GM12891 (cell line): ENCODE measurements at regions not wholly inside any gene's neighbourhood (a gene's known extent, or its start where the extent isn't known, plus 50 kb on each side); places are given as distances from the start of the nearest gene placed in this dataset.

Experiments used
- DNase-seq: peaks from one replicate; pipeline ENCODE4 v3.0.0; 2011; ENCODE audit warnings: low spot score; ENCODE audit not compliant: insufficient read length
- FAIRE-seq: peaks from 2 replicates; lab custom pipeline; 2011; peaks lifted over from hg19 to GRCh38; lab: Jason Lieb, UNC
- PAX5 ChIP-seq: IDR thresholded peaks from 2 replicates; pipeline ENCODE4 v1.6.1; 2011; ENCODE audit warnings: low read length, moderate library complexity, mild to moderate bottlenecking; ENCODE audit not compliant: insufficient read depth, severe bottlenecking
- POLR2A ChIP-seq: IDR thresholded peaks from 2 replicates; pipeline ENCODE4 v1.6.1; 2011; ENCODE audit warnings: low read depth, low read length, control low read depth
- POLR2AphosphoS5 ChIP-seq: IDR thresholded peaks from 2 replicates; pipeline ENCODE4 v1.6.1; 2011; ENCODE audit warnings: low read depth, low read length, control low read depth
- POU2F2 ChIP-seq: IDR thresholded peaks from 2 replicates; pipeline ENCODE4 v1.6.1; 2011; ENCODE audit warnings: low read depth, mild to moderate bottlenecking, control low read depth, low read length, moderate library complexity
- SPI1 ChIP-seq: IDR thresholded peaks from 2 replicates; pipeline ENCODE4 v1.6.1; 2011; ENCODE audit warnings: low read depth, low read length, control low read depth
- TAF1 ChIP-seq: IDR thresholded peaks from 2 replicates; pipeline ENCODE4 v1.6.1; 2011; ENCODE audit warnings: low read depth, low read length, control low read depth

DNA sequence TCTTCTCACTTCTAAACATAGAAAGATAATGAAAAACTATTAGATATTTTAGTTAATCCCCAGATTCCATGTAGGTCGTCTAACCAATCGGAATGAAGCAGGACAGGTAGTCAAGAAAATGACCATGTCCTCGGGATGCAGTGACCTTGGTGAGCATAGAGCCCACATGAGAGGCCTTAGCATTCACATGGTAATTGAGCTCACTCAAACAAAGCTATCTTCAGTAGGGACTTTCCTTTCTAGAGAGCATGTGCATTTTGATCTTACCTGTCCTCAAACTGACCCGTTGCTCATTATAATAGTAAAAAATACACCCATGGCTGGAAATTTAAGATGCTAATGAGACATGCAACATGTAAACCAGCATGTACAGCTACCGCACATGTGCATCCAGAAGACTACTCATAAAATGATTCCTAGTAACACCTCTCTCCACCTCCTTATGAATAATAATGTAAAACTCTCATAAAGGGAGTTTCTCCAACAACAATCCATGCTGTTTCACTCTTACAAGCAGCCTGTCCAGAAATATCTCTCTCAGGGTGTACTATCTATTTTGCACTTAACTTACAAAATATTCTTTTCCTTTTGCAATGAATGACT lies 274.0 kb upstream of the CDH9 start:
- TF ChIP-seq POLR2AphosphoS5 (no peak), SPI1 (no peak), TAF1 (no peak), PAX5 (no peak), POLR2A (no peak), POU2F2 (no peak)
- FAIRE-seq, result no peak

DNA sequence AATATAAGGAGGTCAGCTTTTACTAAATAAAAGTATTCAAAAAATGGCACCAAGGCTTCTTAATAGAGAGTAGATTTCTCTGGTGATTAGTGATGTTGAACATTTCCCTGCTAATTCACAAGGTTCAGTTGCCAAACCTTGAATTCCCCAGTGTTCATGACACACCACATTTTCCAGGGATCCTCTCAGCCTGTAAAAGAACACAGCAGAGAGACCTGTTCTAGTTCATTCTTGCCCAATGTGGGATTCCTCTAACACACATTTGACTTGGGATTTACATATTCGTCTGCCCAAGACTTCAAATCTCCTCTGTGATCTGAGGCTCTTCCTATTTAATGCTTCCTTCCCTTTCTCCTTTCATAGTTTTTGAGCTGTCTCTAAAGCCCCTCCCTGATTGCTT lies 273.2 kb upstream of the CDH9 start:
- no peak for FAIRE-seq
- TF ChIP-seq POLR2AphosphoS5 (no peak), TAF1 (no peak), PAX5 (no peak), POU2F2 (no peak), POLR2A (no peak), SPI1 (no peak)
- no peak for DNase-seq

More for the DNA sequence above, 274.0 kb upstream of the CDH9 start:
- DNase-seq, result no peak

DNA sequence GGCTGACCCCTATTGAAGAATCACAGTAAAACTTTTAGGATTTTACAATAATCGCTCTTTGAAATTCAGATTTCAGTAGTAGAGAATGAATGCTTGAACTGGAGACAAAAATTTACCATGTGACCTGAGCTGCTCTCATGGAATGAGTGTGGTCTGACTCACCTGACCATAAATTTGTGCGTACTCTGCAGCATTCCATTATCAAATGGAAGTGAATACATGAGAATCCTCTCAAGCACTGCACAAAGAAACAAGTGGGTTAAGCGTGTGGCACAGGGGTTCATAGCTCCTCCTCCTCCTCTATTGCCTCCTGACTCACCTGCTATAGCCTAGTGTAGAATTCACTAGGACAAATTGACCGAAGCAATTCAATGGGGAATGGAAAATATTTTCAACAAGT lies 269.8 kb upstream of the CDH9 start:
- DNase-seq, result no peak
- no peak for FAIRE-seq
- TF ChIP-seq SPI1 (no peak), TAF1 (no peak), POLR2A (no peak), PAX5 (no peak), POLR2AphosphoS5 (no peak), POU2F2 (no peak)

DNA sequence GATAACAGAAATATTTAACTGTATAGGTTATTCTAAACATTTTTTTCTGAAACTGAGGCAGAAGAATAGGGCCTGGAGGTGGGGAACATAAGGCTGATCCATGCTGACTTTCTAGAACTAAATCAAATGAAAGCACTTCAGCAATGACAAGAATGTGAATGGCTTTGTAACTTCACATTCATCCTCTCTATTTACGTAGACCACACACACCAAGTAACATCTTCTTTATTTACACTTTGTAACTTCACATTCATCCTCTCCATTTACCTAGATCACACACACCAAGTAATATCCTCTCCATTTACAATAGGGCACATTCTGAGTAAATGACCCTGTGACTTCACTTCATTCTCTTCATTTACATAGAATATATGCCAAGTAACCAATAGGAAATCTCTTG lies 251.8 kb upstream of the CDH9 start:
- TF ChIP-seq SPI1 (no peak), POU2F2 (no peak), PAX5 (no peak)
- DNase-seq (no peak), FAIRE-seq (no peak)

DNA sequence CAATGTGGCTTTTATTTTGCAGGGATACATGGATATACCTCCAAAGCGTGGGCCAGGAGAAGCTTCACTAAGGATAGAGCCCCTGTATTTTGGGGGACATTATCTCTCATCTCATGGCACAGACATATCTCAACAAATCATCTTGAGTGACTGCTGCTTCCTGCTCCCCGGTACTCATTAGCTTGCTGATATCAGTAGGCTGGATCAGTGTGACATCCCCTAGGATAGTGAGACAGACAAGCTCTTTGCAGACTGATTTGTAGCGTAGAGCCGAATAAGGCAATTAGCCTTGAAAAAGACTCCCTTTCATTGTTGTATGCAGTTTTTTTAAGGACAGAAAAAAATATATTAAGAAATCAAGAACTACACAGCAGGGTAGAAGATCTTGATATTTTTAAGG lies 237.7 kb upstream of the CDH9 start:
- no peak for TF ChIP-seq POU2F2
- TF ChIP-seq PAX5, result no peak
- no peak for TF ChIP-seq SPI1
- TF ChIP-seq TAF1, result no peak
- TF ChIP-seq POLR2AphosphoS5, result no peak
- TF ChIP-seq POLR2A, result no peak
- FAIRE-seq (no peak), DNase-seq (no peak)

DNA sequence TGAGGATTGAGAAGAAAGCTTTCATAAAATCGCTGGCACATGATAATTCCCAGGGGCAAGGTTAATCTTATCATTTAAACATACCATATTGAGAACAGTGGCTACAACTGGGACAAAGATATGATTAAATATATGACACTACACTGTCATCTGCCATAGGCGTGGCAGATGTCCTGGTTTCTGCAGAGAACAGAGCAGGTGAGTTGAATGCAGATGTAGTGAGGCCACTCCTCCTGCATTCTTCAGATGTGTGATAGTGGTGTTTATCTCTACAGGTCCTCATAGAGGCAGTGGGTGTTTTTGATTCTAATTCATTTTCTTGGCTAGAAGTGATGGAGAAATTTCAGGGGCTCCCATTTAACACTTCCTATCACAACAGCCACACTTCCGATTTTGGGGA lies 237.0 kb upstream of the CDH9 start:
- no peak for FAIRE-seq
- TF ChIP-seq PAX5, result no peak
- TF ChIP-seq SPI1, result no peak
- no peak for TF ChIP-seq POLR2A
- no peak for TF ChIP-seq POLR2AphosphoS5
- no peak for TF ChIP-seq TAF1
- TF ChIP-seq POU2F2, result no peak
- DNase-seq, result no peak

DNA sequence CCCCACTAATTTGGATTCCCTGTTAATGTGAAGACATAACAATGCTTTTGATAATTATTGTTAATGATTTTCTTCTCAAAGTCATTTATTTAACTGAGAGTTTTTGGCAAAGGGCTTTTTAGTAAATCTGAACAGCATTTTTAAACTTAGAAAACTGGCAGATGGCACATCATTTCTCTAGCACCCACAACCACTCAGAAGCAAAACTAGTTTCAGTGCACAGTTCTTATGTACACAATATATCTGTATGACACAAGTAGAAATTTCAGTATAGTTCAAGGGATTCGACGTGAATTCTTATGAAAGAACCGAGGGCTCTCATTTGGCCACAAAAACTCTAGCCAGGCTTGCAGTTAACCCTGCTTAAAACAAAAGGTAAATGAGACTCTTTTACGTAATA lies 231.4 kb upstream of the CDH9 start:
- FAIRE-seq (no peak), DNase-seq (no peak)
- TF ChIP-seq SPI1 (no peak), POLR2AphosphoS5 (no peak), POU2F2 (no peak), PAX5 (no peak), TAF1 (no peak), POLR2A (no peak)

DNA sequence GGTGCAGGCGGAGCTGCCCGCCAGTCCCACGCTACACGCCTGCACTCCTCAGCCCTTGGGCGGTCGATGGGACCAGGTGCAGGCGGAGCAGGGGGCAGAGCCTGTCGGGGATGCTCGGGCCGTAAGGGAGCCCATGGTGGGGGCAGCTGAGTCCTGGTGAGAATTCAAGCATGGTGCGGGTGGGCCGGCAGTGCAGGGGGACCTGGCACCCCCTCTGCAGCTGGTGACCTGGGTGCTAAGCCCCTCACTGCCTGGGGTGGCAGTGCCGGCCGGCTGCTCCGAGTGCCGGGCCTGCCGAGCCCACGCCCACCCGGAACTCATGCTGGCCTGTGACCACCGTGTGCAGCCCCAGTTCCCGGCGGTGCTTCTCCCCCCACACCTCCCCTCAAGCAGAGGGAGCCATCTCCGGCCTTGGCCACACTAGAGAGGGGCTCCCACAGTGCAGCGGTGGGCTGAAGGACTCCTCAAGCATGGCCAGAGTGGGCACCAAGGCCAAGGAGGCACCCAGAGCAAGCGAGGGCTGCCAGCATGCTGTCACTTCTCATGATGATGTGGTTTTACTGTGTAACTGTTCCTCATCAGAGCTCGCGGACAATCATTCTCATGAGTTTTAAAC lies 228.9 kb upstream of the CDH9 start:
- FAIRE-seq (no peak), DNase-seq (no peak)
- TF ChIP-seq PAX5, result no peak
- TF ChIP-seq SPI1, result no peak
- no peak for TF ChIP-seq TAF1
- TF ChIP-seq POU2F2, result no peak
- no peak for TF ChIP-seq POLR2A
- no peak for TF ChIP-seq POLR2AphosphoS5

DNA sequence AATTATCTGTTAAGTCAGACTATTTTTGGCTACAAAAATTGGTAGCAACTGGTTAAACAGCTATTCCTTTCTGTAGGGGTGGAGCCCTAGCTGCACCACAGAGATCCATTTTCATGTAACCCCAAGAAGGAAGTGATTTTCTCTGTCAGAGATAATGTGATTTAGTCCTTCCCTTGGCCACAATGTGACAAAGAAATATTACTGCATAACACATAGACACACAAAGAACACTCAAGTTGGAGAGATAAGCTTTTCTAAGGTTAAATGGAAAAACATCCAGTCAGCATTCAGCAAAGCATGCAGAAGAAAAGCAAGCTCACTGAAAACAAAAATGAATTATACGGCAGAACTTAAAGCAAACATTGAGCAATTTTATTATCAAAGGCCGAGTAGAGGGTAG lies 227.8 kb upstream of the CDH9 start:
- no peak for DNase-seq
- FAIRE-seq, result no peak
- TF ChIP-seq POU2F2 (no peak), POLR2A (no peak), SPI1 (no peak), POLR2AphosphoS5 (no peak), PAX5 (no peak), TAF1 (no peak)

DNA sequence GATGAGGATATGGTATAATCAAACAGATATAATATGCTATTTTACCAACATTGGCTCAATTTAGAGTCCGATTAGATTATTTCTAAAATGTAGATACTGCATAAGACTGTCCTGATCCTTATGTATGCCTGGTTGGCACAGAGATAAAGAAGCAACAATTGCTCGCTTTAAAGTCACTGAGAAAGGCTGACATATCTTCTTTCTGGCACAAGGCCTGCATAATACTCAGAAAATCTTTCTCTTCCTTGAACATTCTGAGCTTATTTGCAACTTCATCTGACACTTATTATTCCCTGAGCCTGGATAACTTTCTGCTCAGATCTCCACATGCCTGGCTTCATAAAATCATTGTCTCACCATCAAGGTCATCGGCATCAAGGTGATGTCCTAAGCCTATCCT lies 219.3 kb upstream of the CDH9 start:
- DNase-seq, result no peak
- TF ChIP-seq PAX5, result no peak
- no peak for TF ChIP-seq POLR2A
- no peak for TF ChIP-seq POU2F2
- no peak for FAIRE-seq
